ENCODE measurements at regions not wholly inside any gene's neighbourhood (a gene's known extent, or its start where the extent isn't known, plus 50 kb on each side); places are given as distances from the start of the nearest gene placed in this dataset.

- no peak for TF ChIP-seq CTCF (IDR thresholded peaks at IDR 0.05)
- TF ChIP-seq POLR2A (IDR thresholded peaks at IDR 0.05) = no peak
Observed at GRCh38 chr2:156046900-156047299, 285.6 kb downstream of the NR4A2 start.

All from heart left ventricle (tissue), 13 donors.